GM19238 (cell line): ENCODE measurements at regions not wholly inside any gene's neighbourhood (a gene's known extent, or its start where the extent isn't known, plus 50 kb on each side); places are given as distances from the start of the nearest gene placed in this dataset.

ENCODE experiments used
- DNase-seq: peaks from one replicate; pipeline ENCODE4 v3.0.0; 2011; ENCODE audit warnings: low spot score; ENCODE audit not compliant: insufficient read length

DNA sequence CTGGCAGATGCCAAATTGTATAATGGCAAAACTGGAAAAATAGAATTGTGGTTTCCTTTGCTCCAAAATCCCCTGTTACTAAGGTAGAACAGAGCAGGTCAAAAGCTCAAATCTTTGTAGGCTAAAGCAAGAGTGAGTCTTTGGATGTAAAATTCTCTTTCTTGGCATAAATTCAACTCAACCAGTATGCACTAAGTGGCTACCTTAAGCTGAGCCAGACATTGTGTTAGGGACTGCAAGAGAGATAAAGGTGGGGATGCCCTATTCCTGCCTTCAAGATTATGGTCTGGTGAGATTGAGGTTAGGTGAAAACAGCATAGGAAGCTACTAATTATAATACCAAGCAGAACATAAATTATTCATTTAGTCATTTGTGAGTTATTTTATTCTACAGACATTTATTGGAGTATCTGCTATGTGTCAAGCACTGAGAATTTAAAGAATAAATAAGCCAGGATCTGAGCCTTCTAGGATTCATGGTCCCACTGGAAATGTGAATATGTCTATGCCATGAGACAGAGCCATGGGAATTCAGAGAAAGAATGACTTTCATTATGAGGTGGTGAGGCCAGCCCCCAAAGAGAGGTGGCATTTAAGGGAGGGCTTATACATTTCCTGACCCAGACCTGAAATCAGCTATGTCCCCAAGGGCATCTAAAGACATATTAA is 198.0 kb upstream of the NCKAP5 start:
- DNase-seq = no peak

DNA sequence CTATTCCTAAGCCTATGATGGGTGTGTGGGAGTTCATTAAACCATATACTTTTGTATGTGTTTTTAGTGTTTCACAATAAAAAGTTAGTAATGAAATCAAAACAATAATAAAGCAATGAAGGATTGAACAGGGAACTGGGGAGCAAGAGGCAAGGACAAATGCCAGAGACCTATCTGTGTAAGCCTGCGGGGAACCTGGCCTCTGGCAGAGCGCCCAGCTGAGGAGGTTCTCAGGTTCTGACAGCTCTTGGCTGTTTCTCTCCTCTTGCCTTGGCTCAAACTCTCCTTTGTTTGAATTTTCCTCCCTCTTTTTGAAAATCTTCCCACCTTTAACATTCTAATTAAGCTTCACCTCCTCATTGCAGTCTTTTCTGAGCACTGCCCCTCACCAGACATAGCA is 200.0 kb upstream of the NCKAP5 start:
- DNase-seq = no peak

DNA sequence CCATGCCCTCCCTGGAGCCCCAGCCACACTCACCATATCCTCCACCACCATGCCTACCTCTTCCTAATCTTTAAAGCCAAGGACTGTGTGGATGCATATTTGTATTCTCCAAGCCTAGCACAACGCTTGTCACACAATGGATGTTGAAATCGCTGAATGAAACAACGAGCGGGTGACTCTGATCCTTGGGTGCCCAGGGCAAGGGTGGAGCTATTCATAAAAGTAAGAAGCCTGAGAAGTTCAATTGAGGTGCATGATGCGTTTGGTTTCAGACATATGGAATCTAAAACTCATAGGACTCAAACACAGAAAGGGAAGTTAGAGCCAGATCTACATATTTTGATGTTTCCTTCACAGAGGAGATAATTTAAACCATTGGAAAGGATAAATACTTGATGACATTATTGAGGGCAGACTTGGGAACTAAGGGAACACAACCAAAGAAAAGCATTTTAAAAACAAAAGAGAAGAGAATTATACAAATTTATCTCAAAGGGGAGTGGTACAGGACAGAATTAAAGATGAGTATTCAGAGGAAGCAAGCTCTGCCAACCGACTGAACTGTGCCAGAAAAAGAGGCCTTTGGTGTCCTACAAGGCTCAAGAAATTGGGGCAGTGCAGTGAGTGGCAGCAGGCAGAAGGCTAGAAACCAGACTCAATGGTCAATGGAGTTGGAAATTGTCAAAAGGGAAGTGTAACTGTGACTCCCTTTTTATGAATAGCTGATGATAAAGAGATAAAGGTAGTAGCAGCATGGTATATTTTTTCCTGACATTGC is 200.6 kb upstream of the NCKAP5 start:
- no peak for DNase-seq

DNA sequence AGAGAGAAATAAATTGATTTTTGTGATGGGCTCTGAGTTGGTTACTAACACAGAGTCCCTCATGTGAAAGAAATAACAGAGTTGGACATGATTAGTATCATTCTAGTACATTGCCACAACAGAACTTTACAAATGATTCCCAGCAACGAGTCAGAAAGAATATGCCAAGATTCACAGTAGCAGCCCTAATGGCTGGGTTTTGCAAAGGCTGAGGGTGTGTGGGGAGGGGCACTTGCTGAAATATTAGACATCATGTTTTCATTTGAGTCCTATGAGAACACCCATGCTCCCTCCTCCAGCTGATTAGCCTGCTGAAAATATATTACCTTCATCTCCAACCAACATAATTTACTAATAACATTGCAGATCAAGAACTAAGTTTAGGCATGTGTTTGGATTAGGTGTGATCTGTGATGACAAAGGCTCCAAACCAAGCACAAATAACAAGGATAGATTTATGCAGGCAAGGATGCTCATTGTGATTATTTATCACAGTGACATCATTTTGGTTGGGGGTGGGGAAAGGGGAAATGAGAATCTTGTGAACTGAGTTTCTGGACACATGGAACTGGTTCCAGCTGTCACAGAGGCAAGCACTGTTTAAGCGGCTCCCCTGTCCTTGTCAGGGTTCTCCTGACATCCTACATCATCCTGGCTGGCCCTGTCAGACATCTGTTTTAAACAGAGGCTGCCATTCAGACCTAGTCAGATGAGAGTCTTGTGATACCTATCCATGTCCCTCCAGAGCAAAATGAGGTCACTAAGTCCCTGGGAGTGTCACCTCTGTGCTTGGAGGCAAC is 205.8 kb upstream of the NCKAP5 start:
- no peak for DNase-seq

DNA sequence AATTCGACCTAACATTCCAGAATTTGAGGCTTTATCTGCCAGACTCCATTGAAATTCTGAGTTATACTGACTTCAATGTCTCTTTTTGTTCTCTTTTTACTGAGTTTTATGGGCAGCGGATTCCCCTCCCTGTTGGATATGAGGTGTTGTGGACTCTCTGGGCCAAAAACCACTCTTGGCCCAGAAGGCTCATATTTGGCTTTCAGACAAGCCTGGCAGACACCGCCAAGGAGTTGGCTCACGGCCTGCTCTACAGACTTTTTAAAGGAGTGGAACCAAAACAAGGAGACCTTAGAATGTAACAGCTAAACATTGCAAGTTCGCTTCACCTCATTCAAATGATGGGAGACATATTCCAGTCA is 206.4 kb upstream of the NCKAP5 start:
- DNase-seq = no peak

DNA sequence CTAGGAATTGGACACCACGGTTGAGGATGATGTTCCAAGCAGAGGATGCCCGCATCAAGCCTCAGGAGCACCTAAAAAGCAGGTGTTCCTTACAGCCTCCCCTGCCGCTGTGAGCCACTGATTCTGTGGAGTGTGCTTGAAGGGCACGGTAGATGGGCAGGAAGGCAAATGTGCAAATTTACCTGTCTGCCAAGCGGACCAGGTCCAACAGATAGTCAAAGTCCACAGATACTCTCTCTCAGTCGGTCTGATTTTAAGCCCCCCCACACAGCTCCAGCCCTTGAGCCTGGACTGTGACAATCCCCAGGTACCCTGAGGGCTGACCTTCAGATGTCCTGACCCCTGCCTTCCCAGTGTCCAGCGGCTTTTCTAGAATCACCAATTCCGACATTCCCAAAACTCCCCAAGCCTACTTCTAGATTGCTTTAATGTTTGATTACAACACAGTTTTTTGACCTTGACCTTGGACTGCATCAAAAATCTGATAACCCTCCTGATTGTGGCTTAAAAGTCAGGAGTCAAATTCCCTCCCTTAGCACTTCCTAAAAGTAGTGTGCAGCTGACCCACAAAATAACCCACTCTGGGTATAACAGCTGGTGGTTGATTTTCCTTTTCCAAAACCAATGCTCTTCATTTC is 208.8 kb upstream of the NCKAP5 start:
- DNase-seq = no peak

DNA sequence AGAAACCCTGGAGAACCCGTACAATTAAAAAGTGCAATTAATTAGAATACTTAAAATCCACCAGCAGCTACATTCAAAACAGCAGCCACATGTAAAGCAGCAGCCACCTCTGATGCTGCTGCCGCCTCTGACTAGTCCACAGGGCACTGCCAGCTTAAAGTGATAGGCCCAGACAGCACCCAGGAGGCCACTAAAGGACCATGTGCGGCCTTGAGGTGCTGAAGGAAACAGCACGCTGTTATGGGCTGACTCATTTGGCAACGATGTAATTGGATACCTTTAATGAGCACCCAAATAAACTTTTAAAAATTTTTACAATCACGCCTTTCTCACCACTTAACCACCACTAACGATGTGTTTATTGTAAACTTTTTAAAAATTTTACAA is 209.3 kb upstream of the NCKAP5 start:
- no peak for DNase-seq

DNA sequence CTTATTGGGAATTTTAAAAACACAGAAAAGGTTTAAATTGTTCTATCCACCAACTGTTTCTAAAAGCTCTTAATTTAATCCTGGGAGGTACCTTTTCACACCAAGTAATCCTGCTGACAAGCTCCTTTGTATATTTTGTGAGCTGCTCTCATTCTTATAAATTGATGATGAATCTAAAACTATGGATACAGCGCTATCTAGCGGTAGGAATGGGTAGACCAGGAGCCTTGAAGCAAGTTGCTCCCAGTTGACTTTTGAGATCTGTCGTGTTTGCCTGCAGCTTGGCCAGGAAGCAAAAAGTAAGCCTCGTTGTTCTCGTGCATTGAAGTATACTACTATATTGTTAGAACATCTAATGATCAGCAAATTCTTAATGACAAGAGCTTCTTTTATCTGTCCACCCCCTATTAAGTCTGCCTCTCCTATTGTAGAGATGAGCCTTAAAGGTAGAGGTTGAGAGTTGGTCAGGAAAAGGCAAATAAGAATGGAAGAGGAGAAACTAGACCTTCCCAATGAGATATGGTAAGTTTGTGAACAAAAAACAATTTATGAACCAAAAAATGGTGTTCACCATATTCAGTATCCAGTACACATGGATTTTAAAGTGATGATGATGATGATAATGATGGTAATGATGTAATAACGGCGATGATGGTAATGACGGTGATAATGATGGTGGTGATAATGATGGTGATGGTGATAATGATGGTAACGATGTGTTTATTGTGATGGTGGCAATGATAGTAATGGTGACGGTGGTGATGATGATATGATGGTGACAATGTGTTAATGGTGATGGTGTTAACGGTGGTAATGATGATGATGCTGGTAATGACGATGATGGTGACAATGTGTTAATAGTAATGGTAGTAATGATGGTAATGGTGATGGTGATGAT is 212.1 kb upstream of the NCKAP5 start:
- DNase-seq = peak; percentile 10

DNA sequence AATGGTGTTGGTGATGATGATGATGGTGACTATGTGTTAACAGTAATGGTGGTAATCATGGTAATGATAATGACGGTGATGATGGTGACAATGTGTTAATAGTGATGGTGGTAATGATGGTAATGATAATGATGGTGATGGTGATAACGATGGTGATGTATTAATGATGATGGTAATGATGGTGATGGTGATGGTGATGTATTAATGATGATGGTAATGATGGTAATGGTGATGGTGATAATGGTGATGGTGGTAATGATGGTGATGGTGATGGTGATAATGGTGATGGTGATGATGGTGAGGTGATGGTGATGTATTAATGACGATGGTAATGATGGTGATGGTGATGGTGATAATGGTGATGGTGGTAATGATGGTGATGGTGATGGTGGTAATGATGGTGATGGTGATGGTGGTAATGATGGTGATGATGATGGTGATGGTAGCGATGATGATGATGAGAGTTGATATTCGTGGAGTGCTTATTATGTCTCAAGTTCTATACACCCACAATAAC is 212.8 kb upstream of the NCKAP5 start:
- no peak for DNase-seq

DNA sequence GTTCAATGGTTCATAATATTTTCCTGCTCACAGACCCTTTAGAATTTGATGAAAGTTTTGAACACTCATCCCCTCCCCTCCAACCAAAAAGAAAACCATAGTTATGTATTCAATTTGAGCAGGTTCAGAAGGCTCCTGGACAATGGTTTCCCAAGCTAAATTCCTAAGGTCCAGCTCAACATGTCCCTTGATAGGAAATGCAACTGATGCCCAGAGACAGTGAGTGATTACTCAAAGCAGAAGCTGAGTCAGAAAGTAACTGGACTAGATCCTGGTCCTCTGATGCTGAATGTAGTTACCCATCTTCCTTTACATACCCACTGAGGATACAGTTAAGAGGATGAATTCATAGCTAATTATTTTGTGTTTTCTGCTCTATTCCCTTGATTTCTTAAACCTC is 218.9 kb upstream of the NCKAP5 start:
- no peak for DNase-seq

DNA sequence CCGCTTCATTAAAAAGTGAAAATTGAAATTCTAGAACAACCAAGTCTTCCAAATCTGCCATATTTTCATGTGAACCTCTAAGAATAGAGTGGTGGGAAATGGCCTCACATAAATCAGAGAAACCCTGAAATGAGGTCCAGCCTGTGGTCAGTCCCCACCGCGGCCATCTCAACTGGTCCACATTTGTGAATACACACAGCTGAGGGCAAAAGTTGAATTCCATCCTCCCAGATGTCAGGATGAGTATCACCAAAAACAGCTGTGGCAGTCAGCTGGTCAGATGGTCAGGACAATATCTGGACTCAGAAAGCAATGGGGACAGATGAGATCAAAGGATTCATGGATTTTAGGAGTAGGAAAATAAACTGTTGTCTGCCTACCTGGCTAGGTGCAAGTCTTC is 219.4 kb upstream of the NCKAP5 start:
- no peak for DNase-seq

DNA sequence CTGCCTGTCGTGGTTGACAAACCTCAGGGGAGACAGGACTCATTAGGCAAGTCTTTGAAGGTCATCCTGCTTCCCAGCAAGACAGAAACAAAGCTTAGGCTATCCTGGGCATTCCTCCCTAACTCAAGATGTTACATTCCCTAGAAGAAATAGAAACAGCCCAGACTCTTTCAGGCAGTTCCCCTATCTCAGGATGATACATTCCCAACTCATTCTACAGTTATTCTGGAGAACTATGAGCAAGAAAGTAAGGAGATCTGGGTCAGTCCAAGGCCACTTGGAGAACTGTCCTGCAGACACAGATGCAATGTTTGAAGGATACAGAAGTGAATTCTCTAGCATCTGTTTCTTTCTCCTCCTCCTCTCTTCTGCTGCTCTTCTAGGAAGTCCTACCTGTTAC is 220.1 kb upstream of the NCKAP5 start:
- DNase-seq = no peak

DNA sequence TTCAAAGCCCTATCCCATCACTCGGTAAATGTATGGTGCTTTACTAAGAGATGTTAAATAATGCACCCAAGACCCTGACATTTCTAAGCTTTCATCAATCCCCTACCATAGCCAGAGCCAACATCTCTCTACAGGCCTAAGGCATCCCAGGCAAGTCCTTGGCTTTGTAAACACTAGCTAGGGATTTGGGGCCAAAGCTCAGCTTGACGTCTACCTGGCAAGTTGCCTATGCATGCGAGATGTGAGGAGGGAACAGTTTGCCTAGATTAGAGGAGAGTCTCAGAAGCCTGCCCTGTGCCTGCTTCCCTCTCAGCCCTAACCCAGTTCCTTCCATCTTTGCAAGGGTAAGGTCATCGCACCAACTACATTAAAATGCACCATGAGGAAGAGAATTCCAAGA is 221.5 kb upstream of the NCKAP5 start:
- no peak for DNase-seq

DNA sequence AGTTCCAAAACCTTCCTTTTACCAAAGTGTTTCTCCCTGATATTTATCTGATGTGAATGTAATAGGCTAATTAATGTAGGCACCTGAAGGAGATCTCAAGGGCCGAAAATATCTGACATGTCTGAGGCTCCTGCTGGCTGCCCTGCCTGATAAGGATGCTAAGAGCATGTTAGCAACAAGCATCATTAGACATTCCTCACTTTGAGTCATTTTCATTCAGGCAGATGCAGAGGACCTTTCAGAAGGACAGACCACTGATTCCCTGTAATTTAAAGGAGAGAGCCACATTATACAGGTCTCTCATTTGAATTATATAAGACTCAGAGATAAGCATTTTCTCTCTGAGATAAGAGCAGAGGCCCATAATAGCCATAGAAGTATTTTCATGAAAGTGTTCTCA is 222.4 kb upstream of the NCKAP5 start:
- DNase-seq = no peak

DNA sequence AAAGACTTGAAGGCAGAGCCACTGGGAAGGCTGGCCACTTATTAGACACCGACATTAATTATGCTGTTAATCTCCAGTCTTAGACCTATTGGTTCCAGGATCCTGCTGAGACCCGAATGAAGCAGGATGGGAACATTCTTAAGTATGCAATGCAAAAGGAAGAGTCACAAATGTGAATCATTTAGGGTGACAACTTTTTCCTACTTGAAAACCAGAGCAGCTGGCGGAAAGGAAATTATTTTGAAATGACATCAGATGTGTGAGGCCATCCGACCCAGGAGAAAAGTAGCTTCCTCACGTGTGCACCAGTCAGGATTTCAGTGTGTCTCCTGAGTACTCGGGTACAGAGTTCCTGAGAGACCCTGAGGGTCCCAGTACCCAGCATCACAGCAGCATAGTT is 222.9 kb upstream of the NCKAP5 start:
- no peak for DNase-seq

DNA sequence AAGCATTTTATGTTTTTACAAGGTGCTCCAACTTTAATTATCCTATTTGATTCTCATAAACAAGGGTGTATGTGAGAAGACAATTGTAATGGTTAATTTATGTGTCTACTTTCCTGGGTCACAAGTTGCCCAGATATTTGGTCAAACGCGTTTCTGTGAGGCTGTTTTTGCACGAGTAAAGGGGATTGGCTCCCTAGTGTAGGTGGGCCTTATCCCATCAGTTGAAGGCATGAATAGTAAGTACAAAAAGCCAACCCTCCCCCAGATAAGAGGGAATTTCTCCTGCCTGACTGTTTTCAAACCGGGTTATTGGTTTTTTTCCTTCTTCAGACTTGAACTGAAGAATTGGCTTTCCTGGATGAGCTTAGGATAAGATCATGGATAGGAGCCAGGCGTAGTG is 224.0 kb upstream of the NCKAP5 start:
- DNase-seq = no peak

DNA sequence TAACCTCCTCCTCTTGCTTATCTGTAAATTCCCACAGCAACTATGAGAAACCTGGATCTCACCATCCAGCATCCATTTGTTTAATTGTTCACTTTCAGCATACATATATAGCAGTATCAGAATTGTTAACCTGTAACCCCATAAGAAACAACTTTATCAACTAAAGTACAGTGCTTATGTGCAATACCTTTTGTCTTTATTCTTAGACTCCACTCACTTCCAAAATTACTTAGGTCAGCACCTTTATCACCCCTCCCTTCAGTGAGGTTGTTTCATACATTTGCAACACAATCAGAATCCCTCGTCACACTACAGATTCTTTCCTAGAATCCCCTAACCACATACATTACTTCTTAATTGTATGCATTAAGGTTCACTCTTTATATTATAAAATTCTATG is 225.9 kb upstream of the NCKAP5 start:
- no peak for DNase-seq

DNA sequence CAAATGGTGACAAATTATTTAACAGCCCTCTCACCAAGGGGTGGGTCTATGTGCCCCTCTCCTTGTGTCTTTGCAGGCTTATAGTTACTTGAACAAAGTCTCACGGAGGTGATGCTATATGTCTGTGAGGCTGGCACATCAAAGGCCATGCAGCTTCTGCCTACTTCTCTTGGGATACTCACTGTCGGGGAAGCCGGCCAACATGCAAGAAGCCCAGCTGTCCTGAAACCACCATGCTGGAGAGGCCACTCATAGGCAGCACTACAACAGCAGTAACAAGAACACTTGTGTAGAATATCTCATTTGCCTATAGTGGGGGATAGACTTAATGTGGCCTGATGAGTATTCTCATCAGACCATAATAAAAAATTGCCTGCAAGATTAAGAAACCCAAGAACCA is 233.7 kb upstream of the NCKAP5 start:
- no peak for DNase-seq

DNA sequence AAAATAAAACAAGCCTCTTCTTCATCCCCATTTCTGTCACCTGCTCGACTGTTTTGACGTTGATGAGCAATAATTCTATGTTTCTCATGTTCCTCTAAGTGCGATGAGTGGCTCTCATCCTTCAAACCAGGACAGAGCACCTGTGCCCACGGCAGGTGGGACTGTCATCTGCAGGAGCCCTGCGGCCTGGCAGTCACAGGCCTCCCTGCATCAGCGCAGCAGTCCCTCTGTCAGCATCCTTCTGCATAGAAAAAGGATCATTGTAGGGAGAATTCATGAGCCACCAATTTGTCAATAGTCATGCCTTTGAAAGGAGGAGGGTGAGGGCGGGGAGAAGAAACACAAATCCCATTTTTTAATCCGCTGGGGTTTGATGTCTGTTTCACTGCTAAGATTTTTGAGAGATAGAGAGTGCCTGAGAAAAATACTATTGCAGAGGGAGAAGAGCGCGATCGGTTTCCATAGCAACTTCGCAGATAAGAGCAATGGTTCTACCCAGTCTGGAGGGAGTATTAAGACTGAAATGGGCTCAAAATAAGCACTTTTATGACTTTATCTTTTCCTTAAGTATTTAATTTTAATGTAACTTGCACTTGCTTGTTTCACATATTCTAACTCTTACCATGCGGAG is 234.3 kb upstream of the NCKAP5 start:
- DNase-seq = no peak

DNA sequence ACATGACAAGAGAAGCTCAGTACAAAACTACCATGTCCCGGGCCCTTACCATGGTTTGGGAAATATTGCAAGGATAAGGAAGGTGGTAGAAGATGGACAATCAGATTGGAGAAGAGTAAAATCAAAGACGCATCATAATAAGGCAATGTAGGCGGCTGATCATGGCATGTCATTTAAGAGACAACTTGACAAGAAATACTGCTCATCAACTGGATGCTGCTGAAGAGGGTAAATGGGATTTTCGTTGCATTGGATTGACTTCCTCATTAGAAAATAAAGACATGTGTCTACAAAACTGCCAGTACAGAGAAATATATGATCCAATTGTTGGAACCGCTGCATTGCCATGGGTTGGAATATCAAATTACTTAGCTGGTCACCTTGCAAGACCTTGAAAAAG is 238.3 kb upstream of the NCKAP5 start:
- no peak for DNase-seq
